SK-MEL-5 (cell line): ENCODE measurements at regions not wholly inside any gene's neighbourhood (a gene's known extent, or its start where the extent isn't known, plus 50 kb on each side); places are given as distances from the start of the nearest gene placed in this dataset.

Experiments used
- DNase-seq: peaks from one replicate; pipeline ENCODE4 v3.0.0-alpha.2; 2016; ENCODE audit warnings: low read depth, low spot score
- in situ Hi-C: cut with HindIII; loops from 2 replicates; pipeline ENCODE4 v1.10.0; 2016; ENCODE audit warnings: low sequenced_read_pairs, high pct_unique_total_duplicates, low pct_unique_long_range_greater_than_20kb

DNA sequence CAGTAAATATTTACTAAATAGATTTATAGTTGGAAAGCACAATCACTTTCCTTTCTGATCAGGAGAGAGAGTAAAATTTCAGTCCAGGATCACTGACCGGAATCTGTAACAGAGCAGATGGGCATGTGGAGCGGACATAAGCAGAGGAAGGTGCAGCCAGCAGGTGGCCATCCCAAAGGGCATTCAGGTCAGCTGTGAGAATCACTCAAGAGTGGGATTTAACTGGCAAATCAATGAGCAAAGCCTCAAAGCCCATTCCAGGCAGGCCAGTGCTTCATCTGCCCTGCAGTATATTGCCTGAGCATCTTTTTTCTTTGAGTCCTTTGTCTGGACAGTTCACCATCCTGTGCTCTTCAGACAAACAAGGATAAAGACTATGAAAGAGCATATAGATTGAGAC lies 166.4 kb upstream of the SLC14A2 start:
- in situ Hi-C loops, result no loop called here
- DNase-seq, result no peak

DNA sequence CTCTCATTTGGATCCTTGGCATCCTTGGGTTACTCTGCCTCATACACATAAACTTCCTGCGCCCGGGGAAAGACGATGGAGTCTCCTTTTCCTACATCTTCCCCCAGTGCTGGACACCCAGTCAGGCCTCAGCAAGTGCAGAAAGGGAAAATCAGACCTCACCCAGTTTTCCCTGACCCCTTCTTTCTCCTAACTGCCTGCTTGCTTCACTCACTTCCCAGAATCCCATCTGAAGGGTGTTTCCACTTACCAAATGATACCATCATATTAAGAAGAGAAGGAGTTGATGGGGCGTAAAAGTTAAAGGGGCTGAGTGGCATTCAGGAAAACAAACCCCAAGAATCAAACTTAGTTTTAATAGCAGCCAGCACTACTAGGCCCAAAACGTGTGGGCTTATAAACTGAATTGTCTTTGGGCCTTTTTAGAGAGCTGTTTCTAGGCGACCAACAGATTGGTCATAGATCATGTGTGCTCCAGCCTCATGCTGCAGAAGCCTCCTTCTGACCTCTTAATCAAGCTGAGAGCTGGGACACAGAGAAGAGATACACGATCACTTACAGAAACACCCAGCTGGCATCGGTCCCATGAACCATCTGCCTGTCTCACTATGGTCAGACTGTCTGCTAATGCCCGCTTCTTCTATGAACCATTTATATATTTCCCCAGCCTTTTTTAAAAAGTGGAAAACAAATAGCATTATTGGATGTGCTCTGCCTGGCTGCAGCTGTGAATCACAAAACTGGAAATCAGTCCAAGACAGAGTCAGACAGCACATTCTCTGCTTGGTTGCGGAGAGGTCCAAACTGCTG lies 165.7 kb upstream of the SLC14A2 start:
- DNase-seq, result no peak
- in situ Hi-C loops, result no loop called here

DNA sequence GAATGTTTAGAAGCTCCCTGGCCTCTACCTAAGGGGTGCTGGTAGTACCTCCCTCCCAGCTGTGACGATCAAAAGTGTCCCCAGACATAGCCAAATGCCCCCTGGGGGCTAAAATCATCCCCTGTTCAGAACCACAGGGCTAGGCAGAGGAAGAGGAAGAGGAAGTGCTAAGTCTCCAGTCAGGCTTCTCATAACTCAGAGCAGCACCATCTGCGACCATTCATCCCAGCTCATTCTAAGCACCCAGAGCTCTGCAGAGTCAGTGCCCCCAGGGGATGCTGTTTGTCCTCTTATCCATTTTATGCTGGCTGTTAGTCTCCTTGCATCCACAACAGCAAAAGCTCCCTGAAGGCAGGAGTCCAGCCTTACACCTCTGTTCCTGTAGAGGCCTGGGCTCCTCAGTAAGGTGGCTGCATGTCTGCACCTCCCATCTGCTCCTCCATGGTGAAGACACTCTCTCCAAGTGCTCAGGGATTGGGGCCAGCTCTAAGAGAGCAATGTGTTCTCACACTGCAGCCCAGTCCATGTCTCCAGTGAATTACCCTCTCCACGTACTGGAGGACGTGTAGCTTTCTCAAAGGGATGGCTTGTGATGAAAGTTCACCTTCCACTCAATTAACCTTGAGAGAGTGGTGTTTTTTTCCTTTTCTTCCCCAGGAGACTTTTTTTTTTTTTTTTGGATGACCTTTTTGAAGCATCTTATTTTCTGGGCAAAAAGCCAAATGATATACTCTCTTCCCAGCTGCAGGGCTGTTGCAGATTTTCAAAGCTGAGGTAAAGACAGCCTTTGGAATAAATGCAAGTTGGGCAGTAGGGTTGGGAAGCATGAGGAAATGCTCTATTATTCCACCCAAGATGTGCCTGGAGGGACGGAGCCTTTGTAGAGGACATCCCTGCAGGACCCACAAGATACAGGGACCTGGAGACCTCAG lies 158.9 kb upstream of the SLC14A2 start:
- no peak for DNase-seq
- in situ Hi-C loops, result no loop called here

DNA sequence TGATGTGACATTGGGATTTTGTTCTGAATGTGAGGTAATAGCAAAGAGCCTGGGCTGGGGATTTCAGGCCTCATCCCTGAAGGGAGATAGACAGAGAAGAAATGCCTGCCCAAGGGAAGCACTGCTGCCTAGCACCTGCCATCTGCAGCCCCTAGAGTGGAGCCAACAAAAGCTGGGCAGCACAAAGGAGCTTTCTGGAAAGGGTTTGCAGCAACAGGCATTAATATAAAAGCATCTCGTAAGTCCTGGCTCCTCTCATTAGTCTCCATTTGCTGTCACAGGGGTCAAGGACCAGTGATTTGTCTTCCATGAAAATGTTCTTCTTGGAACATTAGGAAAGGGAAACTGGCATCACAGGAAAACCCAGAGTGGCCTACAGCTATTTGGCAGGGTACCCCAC lies 157.2 kb upstream of the SLC14A2 start:
- DNase-seq, result no peak
- in situ Hi-C loops, result no loop called here

- in situ Hi-C loops, result no loop called here
- no peak for DNase-seq
These were observed 153.1 kb upstream of the SLC14A2 start for GRCh38 chr18:45462179-45462578.

DNA sequence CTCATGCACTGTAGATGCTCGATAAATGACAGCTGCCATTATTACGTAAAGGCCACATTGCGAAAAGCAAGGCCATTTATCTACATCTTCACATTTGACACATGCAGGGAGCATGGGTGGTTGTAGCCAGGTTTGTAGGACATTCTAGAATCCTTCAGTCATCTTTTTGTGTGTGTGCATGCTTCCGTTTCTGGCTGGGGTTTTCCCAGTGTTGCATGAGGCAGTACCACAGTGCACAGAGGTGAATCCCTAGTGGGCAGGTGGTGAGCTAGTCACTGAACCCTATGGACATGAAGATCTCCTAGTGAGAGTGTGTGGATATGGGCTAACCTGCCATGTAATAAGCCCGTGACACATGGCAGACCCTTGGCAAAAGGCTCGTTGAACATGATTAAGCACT lies 151.8 kb upstream of the SLC14A2 start:
- DNase-seq, result no peak
- in situ Hi-C loops, result no loop called here

DNA sequence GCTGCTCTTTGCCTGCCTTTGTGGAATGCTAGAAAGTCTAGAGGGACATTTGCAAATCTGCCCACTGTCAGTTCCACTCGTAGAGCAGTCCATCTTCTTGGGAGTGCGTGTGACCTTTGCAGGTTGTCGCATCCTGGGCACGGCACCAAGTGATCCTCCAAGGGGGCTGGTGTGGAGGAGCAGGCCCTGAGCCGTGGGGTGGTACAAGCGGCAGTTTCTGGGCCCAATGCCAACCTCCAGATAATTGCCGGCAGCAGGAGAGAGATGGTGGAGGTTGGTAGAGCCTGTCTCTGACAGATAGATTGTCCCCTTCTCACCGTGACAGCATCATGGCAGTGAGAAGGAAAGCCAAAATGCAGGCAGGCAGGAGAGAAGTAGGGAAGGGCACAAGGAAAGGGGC lies 150.7 kb upstream of the SLC14A2 start:
- in situ Hi-C loops, result no loop called here
- no peak for DNase-seq

DNA sequence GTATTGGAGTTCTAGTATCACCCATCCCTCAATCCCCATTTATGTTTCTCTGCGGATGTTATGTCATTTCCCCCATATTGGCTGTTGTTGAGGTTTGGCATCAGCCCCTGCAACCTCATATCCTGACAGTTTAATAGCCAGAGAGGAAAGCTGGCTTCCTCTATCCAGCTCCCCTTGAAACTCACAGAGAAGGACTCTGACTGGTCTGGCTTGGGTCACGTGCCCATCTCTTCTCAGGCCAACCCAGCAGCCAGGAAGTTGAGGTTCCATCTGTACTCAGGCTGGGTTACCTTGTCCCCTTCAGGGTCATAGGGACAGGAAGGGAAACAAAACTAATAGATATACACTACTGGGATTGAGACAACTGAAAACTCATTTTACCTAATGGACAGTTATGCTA lies 148.0 kb upstream of the SLC14A2 start:
- DNase-seq, result no peak
- in situ Hi-C loops, result no loop called here

GRCh38 chr18:45467945-45468344 lies 147.3 kb upstream of the SLC14A2 start:
- in situ Hi-C loops, result no loop called here
- DNase-seq, result no peak

DNA sequence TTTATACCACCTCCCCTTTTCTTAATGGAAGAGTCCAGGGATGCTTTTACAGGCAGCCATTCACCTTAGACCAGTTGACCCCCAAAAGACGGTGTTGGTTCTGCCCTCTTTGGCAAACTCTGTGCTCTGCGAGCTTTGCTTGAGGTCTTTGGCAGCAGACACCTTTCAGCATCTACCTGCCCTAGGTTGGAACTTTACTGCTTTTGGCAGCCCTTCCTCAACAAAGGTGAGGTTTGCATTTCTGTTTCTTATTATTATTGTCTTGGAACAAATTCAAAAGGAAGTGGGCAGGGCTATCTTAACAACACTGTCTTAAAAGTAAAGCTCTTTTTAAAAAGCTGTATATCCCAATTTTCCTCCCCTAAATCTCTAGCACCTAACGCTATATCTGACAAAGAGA lies 136.4 kb upstream of the SLC14A2 start:
- in situ Hi-C loops, result no loop called here
- DNase-seq, result no peak

- in situ Hi-C loops, result no loop called here
- DNase-seq, result no peak
These were observed 134.9 kb upstream of the SLC14A2 start for GRCh38 chr18:45480219-45481015.

DNA sequence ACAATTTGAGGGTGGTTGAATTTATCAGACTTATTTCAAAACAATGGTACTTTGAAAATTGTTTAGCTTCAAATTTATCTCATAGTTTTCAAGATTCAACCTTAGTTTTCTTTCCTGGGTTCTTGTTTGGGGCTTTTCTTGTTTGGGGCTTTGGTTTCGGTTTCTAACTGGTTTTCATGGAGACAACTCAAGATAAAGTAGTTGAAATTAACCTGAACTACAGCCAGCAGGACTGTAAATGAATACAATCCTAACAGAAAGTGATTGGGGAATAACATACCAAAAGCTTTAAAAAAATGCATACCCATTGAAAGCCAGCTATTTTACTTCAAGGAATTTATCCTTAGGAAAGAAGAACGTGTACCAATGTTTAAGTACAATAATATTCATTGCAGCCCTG lies 133.5 kb upstream of the SLC14A2 start:
- no peak for DNase-seq
- in situ Hi-C loops, result no loop called here

- peak; percentile 40 for DNase-seq
- in situ Hi-C loops, result no loop called here
These were observed 133.0 kb upstream of the SLC14A2 start for GRCh38 chr18:45482286-45482685.

DNA sequence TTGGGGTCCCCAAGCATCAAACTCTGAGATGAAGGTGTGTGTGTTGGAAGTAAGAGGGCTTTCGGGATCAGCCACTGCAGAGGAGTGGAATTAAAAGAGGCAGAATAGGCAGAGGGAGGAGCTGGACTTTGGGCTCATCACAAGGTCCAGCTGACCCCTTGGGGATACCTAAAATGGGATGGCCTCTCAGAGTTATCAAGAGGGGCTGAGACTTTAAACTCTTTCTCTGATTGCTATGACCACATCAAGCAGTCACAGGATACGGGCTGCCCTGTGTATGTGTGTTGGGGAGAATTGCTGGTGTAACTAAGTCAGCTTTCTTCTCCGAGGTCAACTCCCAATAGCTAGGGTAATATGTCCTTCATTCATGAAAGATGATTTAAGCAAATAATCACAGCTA lies 127.7 kb upstream of the SLC14A2 start:
- DNase-seq, result no peak
- in situ Hi-C loops, result no loop called here

DNA sequence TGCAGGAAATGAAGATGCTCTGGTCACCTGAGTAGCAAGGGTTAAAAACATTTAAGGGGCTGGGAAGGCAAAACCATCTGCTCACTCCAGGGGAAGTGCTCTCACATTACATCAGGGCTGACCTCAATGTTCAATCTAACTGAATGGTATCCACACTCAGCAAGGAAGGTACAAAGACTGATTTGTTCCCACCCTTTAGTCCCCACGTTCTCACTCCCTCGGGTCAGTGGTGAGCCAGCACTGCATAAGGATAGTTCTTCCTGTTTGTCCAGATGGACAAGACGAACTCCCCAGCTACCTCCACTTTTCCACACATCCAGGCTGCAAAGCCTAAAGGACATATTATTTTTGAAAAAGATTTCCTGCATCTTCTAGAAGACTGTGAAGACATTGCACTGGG lies 126.6 kb upstream of the SLC14A2 start:
- in situ Hi-C loops, result no loop called here
- peak; percentile 2 for DNase-seq

GRCh38 chr18:45493830-45494229 lies 121.4 kb upstream of the SLC14A2 start:
- no peak for DNase-seq
- in situ Hi-C loops, result no loop called here

DNA sequence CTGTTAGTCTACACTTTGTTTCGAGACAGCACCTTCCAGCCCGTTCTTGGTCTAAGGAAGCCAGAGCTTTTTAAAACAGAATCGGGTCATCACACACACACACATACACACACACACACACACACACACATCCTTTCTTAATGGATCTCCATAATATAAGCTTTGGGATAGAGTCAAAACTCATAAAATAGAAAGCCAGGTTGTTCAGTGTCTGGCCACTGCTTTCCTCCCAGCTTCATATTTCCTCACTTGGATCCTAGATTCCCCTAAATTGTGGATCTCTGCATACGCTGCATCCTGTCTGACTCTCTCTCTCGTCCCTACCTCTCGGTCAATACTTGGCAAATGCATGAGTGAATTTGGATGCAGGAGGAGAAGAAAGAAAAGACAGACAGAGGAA lies 120.5 kb upstream of the SLC14A2 start:
- DNase-seq, result no peak
- in situ Hi-C loops, result no loop called here

GRCh38 chr18:45496741-45497140 lies 118.5 kb upstream of the SLC14A2 start:
- no peak for DNase-seq
- in situ Hi-C loops, result no loop called here
